C4-2B (cell line): ENCODE measurements at regions not wholly inside any gene's neighbourhood (a gene's known extent, or its start where the extent isn't known, plus 50 kb on each side); places are given as distances from the start of the nearest gene placed in this dataset.

Experiments
- CTCF ChIP-seq: fragments of 450-650 bp; conservative IDR thresholded peaks from 2 replicates; pipeline ENCODE4 v1.5.1; 2017; ENCODE audit warnings: mild to moderate bottlenecking
- ZFX ChIP-seq: fragments of 450-650 bp; IDR thresholded peaks from 2 replicates; pipeline ENCODE4 v1.6.1; 2017

- no peak for TF ChIP-seq CTCF
- no peak for TF ChIP-seq ZFX
Observed at GRCh38 chr18:66107546-66107945, 356.7 kb downstream of the CDH7 start.
